Vagina (tissue), 2 donors: ENCODE measurements at regions not wholly inside any gene's neighbourhood (a gene's known extent, or its start where the extent isn't known, plus 50 kb on each side); places are given as distances from the start of the nearest gene placed in this dataset.

ENCODE experiments used
- DNase-seq, 2 donors: peaks; one replicate each; pipeline ENCODE4 v3.0.0-alpha.2; 2017; ENCODE audit errors: extremely low spot score in 2 of 2
- H3K27ac ChIP-seq: fragments of 200-600 bp; sonication (generic); one replicate; pipeline ENCODE4 v1.5.1; 2019
- H3K27me3 ChIP-seq: fragments of 200-600 bp; sonication (generic); one replicate; pipeline ENCODE4 v1.5.1; 2019
- H3K36me3 ChIP-seq, 2 donors: fragments of 200-600 bp; sonication (generic); one replicate each; pipeline ENCODE4 v1.5.1; 2017 to 2019
- H3K4me1 ChIP-seq: fragments of 200-600 bp; sonication (generic); one replicate; pipeline ENCODE4 v1.5.1; 2019
- H3K4me3 ChIP-seq, 2 donors: fragments of 200-600 bp; sonication (generic); 1 replicate in 1 of 2; 2 replicates in 1 of 2; pipeline ENCODE4 v1.5.1; 2016 to 2019
- H3K9me3 ChIP-seq: fragments of 200-600 bp; sonication (generic); one replicate; pipeline ENCODE4 v1.5.1; 2019
- POLR2A ChIP-seq, 2 donors: fragments of 450-650 bp; IDR thresholded peaks; one replicate each; pipeline ENCODE4 v1.6.1; 2017; ENCODE audit warnings: antibody characterized with exemption in 2 of 2, mild to moderate bottlenecking in 2 of 2, moderate library complexity in 2 of 2
- POLR2AphosphoS5 ChIP-seq, 2 donors: sonication (generic); formaldehyde crosslinking; IDR thresholded peaks; one replicate each; pipeline ENCODE4 v1.9.0; 2017; ENCODE audit warnings: antibody characterized with exemption in 2 of 2, mild to moderate bottlenecking in 2 of 2, low read depth in 1 of 2; ENCODE audit not compliant: insufficient read depth in 1 of 2
- intact Hi-C: fragments of 100-400 bp; cut with DNase I; formaldehyde crosslinking; loops from one replicate; pipeline ENCODE4 v1.15.1; 2023
- TF ChIP-seq, protein P1 (sequence below), 3 experiments: fragments of 450-650 bp in 2 of 3; fragments of 200-600 bp in 1 of 3; sonication (generic) in 1 of 3; IDR thresholded peaks; one replicate each; pipeline ENCODE4 v1.5.1; 2017 to 2019; ENCODE audit warnings: antibody characterized with exemption in 3 of 3, mild to moderate bottlenecking in 2 of 3, moderate library complexity in 2 of 3

- DNase-seq, result no peak
- H3K4me3 ChIP-seq, result no peak overlapping the region
- H3K27me3 ChIP-seq, result no peaks in the 10 kb centered on the region
- TF ChIP-seq, protein P1, sequence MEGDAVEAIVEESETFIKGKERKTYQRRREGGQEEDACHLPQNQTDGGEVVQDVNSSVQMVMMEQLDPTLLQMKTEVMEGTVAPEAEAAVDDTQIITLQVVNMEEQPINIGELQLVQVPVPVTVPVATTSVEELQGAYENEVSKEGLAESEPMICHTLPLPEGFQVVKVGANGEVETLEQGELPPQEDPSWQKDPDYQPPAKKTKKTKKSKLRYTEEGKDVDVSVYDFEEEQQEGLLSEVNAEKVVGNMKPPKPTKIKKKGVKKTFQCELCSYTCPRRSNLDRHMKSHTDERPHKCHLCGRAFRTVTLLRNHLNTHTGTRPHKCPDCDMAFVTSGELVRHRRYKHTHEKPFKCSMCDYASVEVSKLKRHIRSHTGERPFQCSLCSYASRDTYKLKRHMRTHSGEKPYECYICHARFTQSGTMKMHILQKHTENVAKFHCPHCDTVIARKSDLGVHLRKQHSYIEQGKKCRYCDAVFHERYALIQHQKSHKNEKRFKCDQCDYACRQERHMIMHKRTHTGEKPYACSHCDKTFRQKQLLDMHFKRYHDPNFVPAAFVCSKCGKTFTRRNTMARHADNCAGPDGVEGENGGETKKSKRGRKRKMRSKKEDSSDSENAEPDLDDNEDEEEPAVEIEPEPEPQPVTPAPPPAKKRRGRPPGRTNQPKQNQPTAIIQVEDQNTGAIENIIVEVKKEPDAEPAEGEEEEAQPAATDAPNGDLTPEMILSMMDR (IDR thresholded peaks at IDR 0.05), result no peak
- no peak for TF ChIP-seq POLR2A (IDR thresholded peaks at IDR 0.05)
- TF ChIP-seq POLR2AphosphoS5 (IDR thresholded peaks at IDR 0.05; ENCODE audit: insufficient read depth in 1 of 2, low read depth in 1 of 2), result no peak
- H3K9me3 ChIP-seq, result no peaks in the 10 kb centered on the region
- H3K4me1 ChIP-seq, result no peaks in the 10 kb centered on the region
- H3K36me3 ChIP-seq, result no peaks in the 10 kb centered on the region
- intact Hi-C loops, result no loop called here
- H3K27ac ChIP-seq, result no peak overlapping the region
Measured at GRCh38 chr6:40806256-40806864, 219.2 kb upstream of the LRFN2 start.

DNA sequence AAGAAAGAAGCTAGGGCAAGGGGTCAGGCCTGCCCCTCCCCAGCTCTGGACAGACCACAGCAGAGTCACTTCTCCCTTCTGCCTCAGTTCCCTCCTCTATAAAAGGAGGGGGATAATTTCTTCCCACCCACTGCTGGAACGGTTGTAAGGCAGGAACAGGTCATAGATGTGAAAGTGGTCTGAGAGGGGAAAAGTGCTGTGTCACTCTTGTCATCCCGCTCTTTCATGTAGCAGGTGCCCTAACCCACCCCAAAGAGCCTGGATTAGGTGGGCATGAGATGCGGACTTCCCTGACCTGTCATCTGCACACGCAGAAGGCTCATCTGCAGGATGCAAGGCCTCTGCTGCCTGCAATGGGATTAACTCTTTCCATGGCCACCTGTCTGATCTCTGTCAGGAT, 218.2 kb upstream of the LRFN2 start:
- Histone ChIP-seq H3K4me3 (no peak overlapping the region), H3K9me3 (no peaks in the 10 kb centered on the region), H3K27me3 (no peaks in the 10 kb centered on the region), H3K4me1 (no peaks in the 10 kb centered on the region), H3K36me3 (no peaks in the 10 kb centered on the region), H3K27ac (no peak overlapping the region)
- TF ChIP-seq POLR2A (IDR thresholded peaks at IDR 0.05) (no peak), POLR2AphosphoS5 (IDR thresholded peaks at IDR 0.05; ENCODE audit: insufficient read depth in 1 of 2, low read depth in 1 of 2) (no peak)
- TF ChIP-seq, protein P1 (IDR thresholded peaks at IDR 0.05), result no peak
- intact Hi-C loops, result no loop called here
- no peak for DNase-seq

GRCh38 chr6:40804905-40805304, 217.7 kb upstream of the LRFN2 start:
- Histone ChIP-seq H3K27me3 (no peaks in the 10 kb centered on the region), H3K36me3 (no peaks in the 10 kb centered on the region), H3K4me1 (no peaks in the 10 kb centered on the region), H3K9me3 (no peaks in the 10 kb centered on the region), H3K27ac (no peak overlapping the region), H3K4me3 (no peak overlapping the region)
- intact Hi-C loops, result no loop called here
- DNase-seq, result no peak
- TF ChIP-seq POLR2AphosphoS5 (IDR thresholded peaks at IDR 0.05; ENCODE audit: insufficient read depth in 1 of 2, low read depth in 1 of 2) (no peak), POLR2A (IDR thresholded peaks at IDR 0.05) (no peak)
- TF ChIP-seq, protein P1 (IDR thresholded peaks at IDR 0.05), result no peak

DNA sequence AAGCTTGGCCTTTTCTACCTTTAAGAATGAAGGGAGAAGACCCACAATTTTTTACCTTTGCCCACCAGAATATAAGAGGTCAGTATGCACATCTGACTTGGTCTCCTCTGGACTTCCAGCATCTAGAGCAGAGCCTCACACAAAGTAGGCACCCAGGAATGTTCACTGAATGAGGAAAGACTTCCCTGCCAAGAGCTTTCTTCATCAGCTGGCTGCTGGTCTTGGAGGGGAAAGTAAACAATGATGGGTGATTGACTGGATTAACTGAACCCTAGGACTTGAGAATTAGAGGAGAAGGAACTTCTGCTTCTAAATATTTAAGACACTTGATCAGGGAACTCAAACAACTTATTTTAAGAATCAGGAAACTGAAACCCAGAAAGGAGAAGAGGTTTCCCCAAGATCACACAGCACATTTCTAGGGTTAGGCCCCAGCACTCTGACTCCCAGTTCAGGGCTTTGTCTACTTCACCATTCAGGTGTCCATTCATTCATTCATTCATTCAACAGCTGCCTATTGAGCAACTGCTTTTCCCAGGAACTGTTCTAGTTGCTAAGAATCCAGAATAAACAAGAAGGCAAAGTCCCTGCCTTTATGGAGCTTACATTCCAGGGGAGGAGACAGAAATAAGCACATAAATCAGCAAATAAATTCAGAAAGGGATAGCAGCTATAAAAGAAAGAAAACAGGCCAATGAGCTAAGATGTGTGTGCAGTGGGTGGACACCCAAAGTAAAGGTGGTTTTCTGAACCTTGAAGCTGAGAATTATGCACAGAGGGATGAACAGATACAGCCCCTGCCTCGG, 216.9 kb upstream of the LRFN2 start:
- no peaks in the 10 kb centered on the region for H3K9me3 ChIP-seq
- no peaks in the 10 kb centered on the region for H3K4me1 ChIP-seq
- intact Hi-C loops, result no loop called here
- TF ChIP-seq POLR2AphosphoS5 (IDR thresholded peaks at IDR 0.05; ENCODE audit: insufficient read depth in 1 of 2, low read depth in 1 of 2) (no peak), POLR2A (IDR thresholded peaks at IDR 0.05) (no peak)
- TF ChIP-seq, protein P1 (IDR thresholded peaks at IDR 0.05), result no peak
- H3K27me3 ChIP-seq, result no peaks in the 10 kb centered on the region
- no peak overlapping the region for H3K4me3 ChIP-seq
- DNase-seq, result no peak
- no peak overlapping the region for H3K27ac ChIP-seq
- H3K36me3 ChIP-seq, result no peaks in the 10 kb centered on the region

DNA sequence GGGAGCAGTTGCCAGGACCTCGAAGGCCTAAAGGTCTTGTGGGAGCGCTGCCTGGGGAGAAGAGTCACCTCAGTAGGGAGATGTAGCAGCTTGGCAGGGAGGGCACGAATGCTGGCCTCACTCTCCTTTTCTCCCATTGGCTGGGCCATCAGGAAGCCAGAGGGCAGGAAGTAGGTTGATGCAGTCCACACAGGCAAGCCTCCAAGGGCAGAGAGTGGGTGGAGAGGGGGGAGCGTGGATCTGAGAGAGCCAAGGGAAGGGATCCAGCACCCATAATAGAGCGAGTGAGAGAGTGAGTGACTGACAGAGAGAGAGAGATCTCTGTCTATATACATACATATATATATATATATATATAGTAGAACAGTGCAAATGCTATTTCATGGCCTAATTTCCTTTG, 215.3 kb upstream of the LRFN2 start:
- Histone ChIP-seq H3K4me1 (no peaks in the 10 kb centered on the region), H3K36me3 (no peaks in the 10 kb centered on the region), H3K4me3 (no peak overlapping the region), H3K9me3 (no peaks in the 10 kb centered on the region), H3K27ac (no peak overlapping the region), H3K27me3 (no peaks in the 10 kb centered on the region)
- no peak for TF ChIP-seq POLR2A (IDR thresholded peaks at IDR 0.05)
- TF ChIP-seq, protein P1 (IDR thresholded peaks at IDR 0.05), result no peak
- TF ChIP-seq POLR2AphosphoS5 (IDR thresholded peaks at IDR 0.05; ENCODE audit: insufficient read depth in 1 of 2, low read depth in 1 of 2), result no peak
- intact Hi-C loops, result no loop called here
- no peak for DNase-seq
